ENCODE measurements at regions not wholly inside any gene's neighbourhood (a gene's known extent, or its start where the extent isn't known, plus 50 kb on each side); places are given as distances from the start of the nearest gene placed in this dataset.

GRCh38 chr20:58071991-58072390 lies 156.5 kb downstream of the ANKRD60 start:
- no peak overlapping the region for H3K4me3 ChIP-seq (ENCODE audit: low read length)
- DNase-seq (ENCODE audit: low read depth): no peak
- no peak for TF ChIP-seq CTCF (IDR thresholded peaks at IDR 0.05; ENCODE audit: insufficient read depth, low read depth, low read length, missing control alignments)

- TF ChIP-seq CTCF (IDR thresholded peaks at IDR 0.05; ENCODE audit: insufficient read depth, low read depth, low read length, missing control alignments): no peak
- DNase-seq (ENCODE audit: low read depth): no peak
- no peak overlapping the region for H3K4me3 ChIP-seq (ENCODE audit: low read length)
These were observed 157.2 kb downstream of the ANKRD60 start for GRCh38 chr20:58071298-58071697.

GRCh38 chr20:58070664-58071196 lies 157.7 kb downstream of the ANKRD60 start:
- TF ChIP-seq CTCF (IDR thresholded peaks at IDR 0.05; ENCODE audit: insufficient read depth, low read depth, low read length, missing control alignments): no peak
- no peak for DNase-seq (ENCODE audit: low read depth)
- no peak overlapping the region for H3K4me3 ChIP-seq (ENCODE audit: low read length)

- H3K4me3 ChIP-seq (ENCODE audit: low read length): no peak overlapping the region
- DNase-seq (ENCODE audit: low read depth): no peak
- no peak for TF ChIP-seq CTCF (IDR thresholded peaks at IDR 0.05; ENCODE audit: insufficient read depth, low read depth, low read length, missing control alignments)
These were observed 158.4 kb downstream of the ANKRD60 start for GRCh38 chr20:58069796-58070663.

GRCh38 chr20:58069207-58069606 lies 159.2 kb downstream of the ANKRD60 start:
- TF ChIP-seq CTCF (IDR thresholded peaks at IDR 0.05; ENCODE audit: insufficient read depth, low read depth, low read length, missing control alignments): no peak
- H3K4me3 ChIP-seq (ENCODE audit: low read length): no peak overlapping the region
- DNase-seq (ENCODE audit: low read depth): no peak

- H3K4me3 ChIP-seq (ENCODE audit: low read length): no peak overlapping the region
- no peak for TF ChIP-seq CTCF (IDR thresholded peaks at IDR 0.05; ENCODE audit: insufficient read depth, low read depth, low read length, missing control alignments)
- peak; percentile 83 for DNase-seq (ENCODE audit: low read depth)
These were observed 162.7 kb downstream of the ANKRD60 start for GRCh38 chr20:58065508-58066361.
